Iris pigment epithelial cell (primary cell): ENCODE measurements at regions not wholly inside any gene's neighbourhood (a gene's known extent, or its start where the extent isn't known, plus 50 kb on each side); places are given as distances from the start of the nearest gene placed in this dataset.

Experiments used
- DNase-seq: peaks from one replicate; pipeline ENCODE4 v3.0.0-alpha.2; 2011; ENCODE audit warnings: low read depth

GRCh38 chr9:91040371-91041215 lies 239.0 kb downstream of the SYK start:
- no peak for DNase-seq

GRCh38 chr9:91042024-91042423 lies 240.4 kb downstream of the SYK start:
- no peak for DNase-seq

- no peak for DNase-seq
Measured at GRCh38 chr9:91042541-91042940, 240.9 kb downstream of the SYK start.

DNA sequence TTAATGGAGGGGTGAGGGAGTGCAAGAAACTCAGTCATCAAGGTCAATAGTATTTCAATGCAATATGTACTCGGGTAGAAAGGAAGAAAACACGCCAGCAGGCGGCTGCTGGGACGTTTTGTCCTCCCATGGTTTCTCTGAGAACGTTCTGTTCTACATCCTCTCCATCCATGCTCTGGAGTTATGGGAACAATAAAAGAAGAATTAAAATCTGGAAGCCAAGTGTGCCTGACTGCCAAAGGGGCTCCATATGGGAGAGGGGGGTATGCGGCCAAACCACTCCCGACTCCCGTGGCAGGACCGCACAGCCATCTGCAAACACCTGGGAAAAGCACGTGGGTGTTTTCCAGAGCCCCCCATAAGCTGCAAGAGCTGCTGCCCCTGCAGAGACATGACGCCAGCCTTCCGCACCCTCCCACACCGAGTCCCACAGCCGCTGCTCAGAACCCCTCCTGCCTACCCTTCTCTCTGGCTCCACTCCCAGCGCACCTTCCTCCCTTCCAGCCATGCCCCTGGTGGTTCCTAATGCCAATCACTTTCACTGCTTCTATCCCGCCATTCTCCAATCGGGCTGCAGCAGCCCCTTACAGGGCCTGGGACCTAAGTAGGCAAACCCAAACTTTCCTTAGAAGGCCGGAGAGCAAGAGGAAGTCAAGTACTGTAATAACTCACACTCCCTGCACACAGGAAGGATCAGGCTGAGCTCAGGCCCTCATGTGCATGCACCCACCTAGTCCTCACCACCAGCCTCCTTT lies 241.6 kb downstream of the SYK start:
- DNase-seq, result no peak

- no peak for DNase-seq
Measured at GRCh38 chr9:91043811-91044175, 242.2 kb downstream of the SYK start.

- DNase-seq, result no peak
Measured at GRCh38 chr9:91044354-91044753, 242.7 kb downstream of the SYK start.

- DNase-seq, result no peak
Measured at GRCh38 chr9:91045041-91045440, 243.4 kb downstream of the SYK start.

- DNase-seq, result no peak
Measured at GRCh38 chr9:91047529-91047928, 245.9 kb downstream of the SYK start.

DNA sequence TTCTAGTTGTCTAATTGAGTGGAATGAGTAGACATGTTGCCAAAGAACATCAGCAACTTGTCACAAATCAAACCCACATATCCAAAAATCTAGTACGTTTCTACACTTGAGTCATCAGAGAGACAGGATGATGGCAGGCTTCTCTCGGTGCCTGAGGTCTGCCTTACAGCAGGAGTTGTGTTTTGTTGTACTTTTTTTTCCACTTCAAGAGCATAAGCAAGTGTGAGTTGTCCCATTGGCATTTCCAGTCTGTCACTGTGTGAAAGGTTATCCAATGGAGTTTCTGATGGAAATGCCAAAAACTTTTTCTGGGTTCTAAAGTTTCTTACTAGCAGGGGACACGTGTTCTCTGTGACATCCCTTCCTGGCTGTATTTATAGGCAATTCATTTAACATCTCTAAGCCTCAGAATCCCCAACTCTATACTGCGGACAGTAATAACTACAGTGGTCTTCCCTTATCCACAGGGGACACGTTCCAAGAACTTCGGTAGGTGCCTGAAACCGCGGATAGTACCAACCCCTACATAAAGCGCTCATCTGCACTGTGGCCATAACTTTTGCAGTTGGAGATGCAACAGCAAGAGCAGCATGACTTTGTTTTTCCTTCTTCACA lies 246.5 kb downstream of the SYK start:
- DNase-seq, result peak; percentile 88

DNA sequence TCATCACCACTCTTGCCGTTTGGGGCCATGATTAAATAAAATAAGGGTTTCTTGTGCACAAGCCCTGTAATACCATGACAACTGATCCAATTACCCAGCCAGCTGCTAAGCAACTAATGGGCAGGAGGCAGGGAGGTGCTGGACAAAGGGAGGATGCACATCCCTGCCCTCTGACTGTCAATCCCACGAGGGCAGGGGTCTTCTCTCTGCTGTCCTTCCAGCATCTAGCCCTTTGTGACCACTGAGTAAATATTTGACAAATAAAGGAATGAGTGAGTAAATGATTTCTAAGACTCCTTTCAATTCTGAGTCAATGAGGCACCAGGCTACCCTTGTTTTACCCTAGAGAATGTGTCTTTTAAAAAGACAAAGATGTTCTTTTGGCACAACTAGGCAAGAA lies 247.1 kb downstream of the SYK start:
- no peak for DNase-seq

GRCh38 chr9:91053824-91054223 lies 252.2 kb downstream of the SYK start:
- DNase-seq, result no peak

DNA sequence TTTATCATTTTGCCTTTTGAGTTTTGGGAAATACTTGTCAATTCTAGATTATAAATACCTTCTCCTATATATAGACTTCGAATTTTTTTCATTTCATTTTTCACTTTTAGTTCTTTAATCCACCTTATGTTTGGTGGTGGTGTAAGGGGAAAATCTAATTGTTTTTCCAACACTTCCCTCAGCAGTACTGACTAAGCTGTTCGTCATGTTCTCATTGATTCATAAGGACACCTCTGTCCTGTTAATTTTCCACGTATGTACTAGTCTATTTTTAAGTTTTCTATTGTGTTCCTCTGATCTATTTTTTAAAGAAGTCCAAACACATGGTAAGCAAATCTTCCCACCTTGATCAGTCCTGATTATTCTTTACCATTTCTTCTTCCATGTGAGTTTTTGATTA lies 254.2 kb downstream of the SYK start:
- no peak for DNase-seq

DNA sequence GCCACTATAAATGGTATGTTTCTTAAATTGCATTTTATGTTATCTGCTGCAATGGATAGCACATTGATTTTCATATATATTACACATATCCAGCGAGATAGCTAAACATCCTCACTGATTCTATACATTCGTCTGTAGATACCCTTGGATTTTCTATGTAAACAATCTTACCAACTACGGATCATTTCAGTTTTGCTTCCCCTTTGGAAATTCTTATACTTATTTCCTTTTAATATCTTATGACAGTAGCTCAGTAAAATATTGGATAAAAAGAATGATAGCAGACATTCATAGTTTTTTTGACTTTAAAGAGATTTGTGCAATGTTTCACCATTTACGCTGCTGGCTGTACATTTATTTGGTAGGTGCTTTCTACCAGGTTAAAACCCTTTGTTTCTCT lies 254.9 kb downstream of the SYK start:
- DNase-seq, result no peak

- DNase-seq, result peak; percentile 45
Measured at GRCh38 chr9:91056917-91057316, 255.3 kb downstream of the SYK start.

- peak; percentile 21 for DNase-seq
Measured at GRCh38 chr9:91059713-91060112, 258.1 kb downstream of the SYK start.

GRCh38 chr9:91060520-91061343 lies 259.1 kb downstream of the SYK start:
- DNase-seq, result peak; percentile 98

GRCh38 chr9:91061506-91061905 lies 259.9 kb downstream of the SYK start:
- DNase-seq, result no peak

DNA sequence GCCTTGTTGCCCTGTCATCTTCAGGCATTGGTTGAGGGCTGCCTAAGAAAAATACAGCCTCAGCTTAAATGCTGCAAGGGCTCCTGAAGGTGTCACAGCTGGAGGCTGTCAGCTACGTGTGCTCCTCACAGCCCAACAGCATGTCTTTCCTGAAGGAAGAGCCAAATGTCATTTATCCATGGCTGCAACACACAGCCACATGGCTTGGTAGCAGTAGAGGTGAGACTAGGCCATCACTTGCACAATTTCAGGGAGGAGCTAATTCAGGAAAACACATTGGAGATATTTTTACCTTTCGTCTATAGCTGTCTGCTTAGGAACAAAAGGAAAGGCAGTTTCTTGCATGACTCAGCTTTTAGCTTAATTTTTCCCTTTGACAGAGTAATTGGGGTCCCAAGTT lies 260.7 kb downstream of the SYK start:
- DNase-seq, result no peak

DNA sequence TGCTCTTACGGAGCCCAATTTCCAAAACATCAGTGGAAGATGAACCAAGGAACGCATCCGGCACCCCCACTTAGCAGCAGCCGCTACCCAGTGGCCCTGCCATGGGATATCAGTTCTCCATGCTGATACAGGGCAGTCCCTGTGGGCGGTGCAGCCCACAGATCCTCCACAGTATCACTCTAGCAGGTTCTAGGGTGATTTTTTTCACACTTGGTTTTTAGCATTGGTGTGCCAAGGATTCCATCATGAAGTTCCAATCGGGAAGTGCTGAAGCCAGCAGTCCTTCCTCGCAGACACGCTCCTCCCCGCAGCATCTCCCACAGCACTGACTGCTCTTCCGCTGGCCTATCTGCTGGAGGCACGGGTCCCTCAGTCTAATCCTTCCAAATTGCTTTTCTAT lies 261.9 kb downstream of the SYK start:
- DNase-seq, result no peak

DNA sequence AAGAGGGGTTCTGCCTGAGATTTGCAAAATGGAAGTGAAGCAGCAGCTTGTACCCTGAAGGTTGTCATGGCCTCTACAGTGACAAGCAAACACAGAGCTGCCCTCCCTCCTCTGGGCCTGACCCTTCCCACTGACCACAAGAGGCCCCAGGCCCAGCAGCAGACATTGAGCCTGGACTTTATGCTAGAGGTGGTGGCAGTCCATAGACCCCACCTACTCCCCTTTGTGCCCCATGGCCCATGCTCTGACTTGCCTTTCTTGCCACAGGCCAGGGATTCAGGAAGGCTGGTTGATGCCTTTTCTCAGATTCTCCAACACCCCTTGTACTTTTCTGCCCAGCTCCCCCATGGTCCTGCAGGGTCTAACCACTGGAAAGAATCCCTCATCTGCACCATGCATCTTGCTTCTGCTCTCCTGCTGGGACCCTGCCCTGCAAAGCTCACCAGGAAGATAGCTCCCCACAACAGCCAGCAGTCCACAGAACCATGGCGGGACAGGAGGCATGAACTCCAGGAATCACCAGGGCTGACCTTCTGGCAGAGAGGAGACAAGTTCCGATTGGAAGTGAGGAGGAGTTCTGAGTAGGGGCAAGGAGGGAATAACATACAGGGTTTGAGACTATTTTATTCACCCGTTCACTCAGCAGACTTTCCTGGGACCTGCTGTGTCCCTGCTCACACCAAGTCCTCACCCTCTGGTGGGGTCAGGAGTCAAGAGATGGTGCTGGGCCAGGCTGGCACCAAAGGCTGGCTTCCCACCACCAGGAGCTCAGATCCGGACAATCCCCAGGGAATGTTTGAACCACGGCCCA lies 263.8 kb downstream of the SYK start:
- no peak for DNase-seq

GRCh38 chr9:91066042-91066415 lies 264.4 kb downstream of the SYK start:
- no peak for DNase-seq
